GM23248 (cell line): ENCODE measurements at regions not wholly inside any gene's neighbourhood (a gene's known extent, or its start where the extent isn't known, plus 50 kb on each side); places are given as distances from the start of the nearest gene placed in this dataset.

Source experiments
- DNase-seq: peaks from one replicate; pipeline ENCODE4 v3.0.0-alpha.2; 2015
- H2AFZ ChIP-seq: fragments of 200-600 bp; sonication (generic); 2 replicates; pipeline ENCODE4 v1.6.1; 2016; ENCODE audit warnings: antibody characterized with exemption
- H3F3A ChIP-seq: fragments of 200-600 bp; sonication (generic); 2 replicates; pipeline ENCODE4 v1.6.1; 2016; ENCODE audit warnings: mild to moderate bottlenecking, antibody characterized with exemption, mixed run types; ENCODE audit not compliant: insufficient read depth
- H3K27ac ChIP-seq: fragments of 200-600 bp; sonication (generic); 2 replicates; pipeline ENCODE4 v1.5.1; 2016; ENCODE audit warnings: mild to moderate bottlenecking
- H3K27me3 ChIP-seq: fragments of 200-600 bp; sonication (generic); replicated peaks from 2 replicates; pipeline ENCODE4 v1.6.1; 2016; ENCODE audit warnings: mild to moderate bottlenecking; ENCODE audit not compliant: insufficient read depth
- H3K36me3 ChIP-seq: fragments of 200-600 bp; sonication (generic); 2 replicates; pipeline ENCODE4 v1.6.1; 2016; ENCODE audit warnings: low read depth, mild to moderate bottlenecking
- H3K4me1 ChIP-seq: fragments of 200-600 bp; sonication (generic); 2 replicates; pipeline ENCODE4 v1.6.1; 2016; ENCODE audit warnings: mild to moderate bottlenecking; ENCODE audit not compliant: insufficient read depth
- H3K4me2 ChIP-seq: fragments of 200-600 bp; sonication (generic); one replicate; pipeline ENCODE4 v1.6.1; 2016; ENCODE audit warnings: mild to moderate bottlenecking; ENCODE audit not compliant: unreplicated experiment
- H3K4me3 ChIP-seq: fragments of 200-600 bp; sonication (generic); 2 replicates; pipeline ENCODE4 v1.5.1; 2016; ENCODE audit warnings: mild to moderate bottlenecking
- H3K79me2 ChIP-seq: fragments of 200-600 bp; sonication (generic); 2 replicates; pipeline ENCODE4 v1.6.1; 2016; ENCODE audit warnings: mild to moderate bottlenecking; ENCODE audit not compliant: insufficient read depth
- H3K9ac ChIP-seq: fragments of 200-600 bp; sonication (generic); 2 replicates; pipeline ENCODE4 v1.6.1; 2016; ENCODE audit warnings: mild to moderate bottlenecking
- H3K9me2 ChIP-seq: fragments of 200-600 bp; sonication (generic); 2 replicates; pipeline ENCODE4 v1.6.1; 2016; ENCODE audit warnings: mixed run types, mild to moderate bottlenecking, moderate library complexity; ENCODE audit not compliant: insufficient read depth
- H3K9me3 ChIP-seq: fragments of 200-600 bp; sonication (generic); one replicate; pipeline ENCODE4 v1.6.1; 2017; ENCODE audit warnings: low read depth
- H4K20me1 ChIP-seq: fragments of 200-600 bp; sonication (generic); 2 replicates; pipeline ENCODE4 v1.6.0; 2016; ENCODE audit not compliant: insufficient read depth
- EZH2 ChIP-seq: fragments of 200-600 bp; sonication (generic); IDR thresholded peaks from 2 replicates; pipeline ENCODE4 v1.6.1; 2018; ENCODE audit warnings: antibody characterized with exemption, mild to moderate bottlenecking; ENCODE audit not compliant: insufficient read depth, poor library complexity, severe bottlenecking
- EZH2phosphoT487 ChIP-seq: fragments of 200-600 bp; sonication (generic); IDR thresholded peaks from 2 replicates; pipeline ENCODE4 v1.6.1; 2018; ENCODE audit warnings: antibody characterized with exemption, moderate library complexity, mild to moderate bottlenecking, low read depth; ENCODE audit not compliant: insufficient read depth
- WGBS, 2 experiments: methylation state at CpG; one replicate each; pipeline ENCODE4 v1.1.6; 2015 to 2017; ENCODE audit warnings: low lambda C conversion rate in 2 of 2, low coverage in 1 of 2; ENCODE audit errors: missing lambda C conversion rate in 2 of 2; 5-methylcytosine and 5-hydroxymethylcytosine counted together
- in situ Hi-C: fragments of 300-500 bp; cut with MboI; formaldehyde crosslinking; loops from 2 replicates; pipeline ENCODE4 v1.15.0; 2020

DNA sequence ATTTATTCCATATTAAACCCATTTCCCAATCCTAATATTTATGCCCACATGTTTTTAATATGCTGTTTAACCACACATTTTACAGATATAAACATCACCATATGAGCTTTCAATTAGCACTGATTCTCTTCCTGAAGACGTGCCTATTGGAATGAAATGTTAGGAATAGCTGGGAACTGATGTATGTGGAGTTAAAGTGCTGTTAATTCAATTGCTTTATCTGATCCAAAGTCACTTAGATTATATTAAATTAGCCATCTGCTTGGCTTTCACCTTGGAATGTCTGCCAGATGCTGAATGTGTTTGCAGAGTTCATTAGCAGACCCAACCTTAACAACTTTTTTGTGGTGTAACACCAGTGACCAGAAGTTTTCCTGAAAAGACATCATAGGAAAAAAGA lies 942.9 kb upstream of the KLHL29 start:
- no peak overlapping the region for H3K4me3 ChIP-seq

DNA sequence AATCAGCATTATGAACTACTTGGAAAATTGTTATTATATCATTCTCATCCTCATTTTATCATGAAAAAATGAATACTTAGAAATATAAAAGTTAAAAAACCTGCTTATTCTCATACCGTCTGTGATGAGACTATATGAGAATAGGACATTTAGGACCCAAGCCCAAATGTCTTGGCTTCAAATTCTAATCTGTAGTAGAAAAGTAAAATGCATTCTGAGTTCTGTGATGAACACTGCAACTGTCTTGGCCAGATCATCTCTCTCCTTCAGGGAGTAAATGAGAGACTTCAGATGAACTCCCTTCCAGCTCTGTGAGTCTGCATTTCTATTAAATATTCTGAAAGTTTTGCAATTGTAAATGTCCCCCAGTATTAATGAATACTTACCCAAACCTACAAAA lies 940.7 kb upstream of the KLHL29 start:
- H3K36me3 ChIP-seq, result no peaks in the 10 kb centered on the region
- 7 to 24% methylated on average over 1 of the region's 1 CpG for WGBS, 2 experiments
- H3K9me2 ChIP-seq, result no peaks in the 10 kb centered on the region
- H4K20me1 ChIP-seq, result no peaks in the 10 kb centered on the region
- no peak overlapping the region for H2AFZ ChIP-seq
- H3K4me3 ChIP-seq, result no peak overlapping the region
- no peaks in the 10 kb centered on the region for H3F3A ChIP-seq
- no peaks in the 10 kb centered on the region for H3K27me3 ChIP-seq
- TF ChIP-seq EZH2 (no peak), EZH2phosphoT487 (no peak)
- no peak overlapping the region for H3K9ac ChIP-seq
- H3K79me2 ChIP-seq, result no peaks in the 10 kb centered on the region
- in situ Hi-C loops, result no loop called here
- peaks cover 2% of the 10 kb centered on the region for H3K9me3 ChIP-seq
- no peak overlapping the region for H3K27ac ChIP-seq
- DNase-seq, result no peak
- H3K4me2 ChIP-seq, result no peak overlapping the region
- no peaks in the 10 kb centered on the region for H3K4me1 ChIP-seq

More for the DNA sequence above, 942.9 kb upstream of the KLHL29 start:
- Histone ChIP-seq H3K9me3 (peaks cover 2% of the 10 kb centered on the region), H3K27me3 (no peaks in the 10 kb centered on the region), H3K9ac (no peak overlapping the region), H3K4me2 (no peak overlapping the region), H3K4me1 (no peaks in the 10 kb centered on the region), H4K20me1 (no peaks in the 10 kb centered on the region), H3K79me2 (no peaks in the 10 kb centered on the region), H3K9me2 (no peaks in the 10 kb centered on the region), H3K27ac (no peak overlapping the region), H3K36me3 (no peaks in the 10 kb centered on the region), H2AFZ (no peak overlapping the region), H3F3A (no peaks in the 10 kb centered on the region)
- no peak for DNase-seq
- 0% methylated on average over 1 of the region's 1 CpG for WGBS, 2 experiments
- in situ Hi-C loops, result no loop called here
- TF ChIP-seq EZH2phosphoT487 (no peak), EZH2 (no peak)

DNA sequence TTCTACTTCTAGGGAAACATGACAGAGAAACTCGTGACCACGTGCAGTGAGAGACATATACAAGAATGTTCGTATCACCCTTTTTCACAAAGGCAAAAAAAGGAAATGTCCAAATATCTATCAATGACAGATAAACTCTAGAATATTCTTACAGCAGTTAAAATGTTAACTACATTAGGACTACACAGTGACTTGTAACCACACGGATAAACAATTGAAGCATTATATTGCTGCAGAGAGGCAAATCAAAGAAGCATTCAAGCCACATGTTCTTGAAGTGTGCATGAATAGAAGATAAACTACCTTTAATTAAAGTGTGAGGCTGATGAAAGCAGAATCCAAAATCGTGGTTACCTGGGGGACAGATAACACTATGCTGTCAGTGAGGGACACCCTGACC lies 935.3 kb upstream of the KLHL29 start:
- DNase-seq, result no peak
- Histone ChIP-seq H2AFZ (no peak overlapping the region), H3K36me3 (no peaks in the 10 kb centered on the region), H4K20me1 (no peaks in the 10 kb centered on the region), H3K4me3 (no peak overlapping the region), H3K9me2 (no peaks in the 10 kb centered on the region), H3K9me3 (no peaks in the 10 kb centered on the region), H3K9ac (no peak overlapping the region), H3K4me2 (no peak overlapping the region), H3K4me1 (no peaks in the 10 kb centered on the region), H3F3A (no peaks in the 10 kb centered on the region), H3K79me2 (no peaks in the 10 kb centered on the region), H3K27me3 (no peaks in the 10 kb centered on the region), H3K27ac (no peak overlapping the region)
- in situ Hi-C loops, result no loop called here
- TF ChIP-seq EZH2, result no peak
- no peak for TF ChIP-seq EZH2phosphoT487
- 1% methylated on average over 5 of the region's 5 CpGs for WGBS, 2 experiments

DNA sequence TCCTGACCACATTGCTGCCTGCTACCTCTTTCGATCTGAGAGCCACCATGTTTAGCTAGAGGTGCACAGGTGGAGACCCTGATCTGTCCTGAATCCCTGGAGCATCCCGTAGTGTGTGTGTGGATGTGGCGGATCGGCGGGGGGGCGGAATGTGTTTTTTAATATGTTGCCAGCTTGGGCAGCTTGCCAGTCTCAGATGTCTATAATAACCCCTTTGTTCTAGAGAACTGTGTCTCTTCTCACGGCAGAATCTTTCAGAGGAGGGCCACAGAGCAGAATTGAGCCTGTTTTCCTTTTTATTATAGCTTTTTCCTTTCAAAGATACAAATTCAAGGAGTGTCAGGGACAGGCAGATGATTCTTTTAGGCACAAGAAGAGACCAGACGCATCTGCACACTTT lies 934.1 kb upstream of the KLHL29 start:
- Histone ChIP-seq H3K4me3 (no peak overlapping the region), H3K4me1 (no peaks in the 10 kb centered on the region), H2AFZ (no peak overlapping the region), H4K20me1 (no peaks in the 10 kb centered on the region), H3K9me3 (no peaks in the 10 kb centered on the region), H3K27ac (no peak overlapping the region), H3K9ac (no peak overlapping the region), H3K9me2 (no peaks in the 10 kb centered on the region), H3K36me3 (no peaks in the 10 kb centered on the region), H3K27me3 (no peaks in the 10 kb centered on the region), H3K4me2 (no peak overlapping the region), H3F3A (no peaks in the 10 kb centered on the region), H3K79me2 (no peaks in the 10 kb centered on the region)
- TF ChIP-seq EZH2phosphoT487 (no peak), EZH2 (no peak)
- in situ Hi-C loops, result no loop called here
- 7 to 12% methylated on average over 8 of the region's 8 CpGs for WGBS, 2 experiments
- no peak for DNase-seq
